A673 (cell line): ENCODE measurements at regions not wholly inside any gene's neighbourhood (a gene's known extent, or its start where the extent isn't known, plus 50 kb on each side); places are given as distances from the start of the nearest gene placed in this dataset.

ENCODE experiments used
- EZH2 ChIP-seq: fragments of 200-600 bp; sonication (generic); IDR thresholded peaks from 2 replicates; pipeline ENCODE4 v1.6.1; 2017; ENCODE audit warnings: borderline replicate concordance, low read depth, mild to moderate bottlenecking, mixed read lengths, antibody characterized with exemption, low read length; ENCODE audit not compliant: poor library complexity, severe bottlenecking
- TF ChIP-seq, protein P1 (sequence below): fragments of 300-800, 200-600 bp; sonication (generic); conservative IDR thresholded peaks from 2 replicates; pipeline ENCODE4 v1.5.1; 2017; ENCODE audit warnings: low read depth, mild to moderate bottlenecking, antibody characterized with exemption, low read length, moderate library complexity, mixed read lengths

DNA sequence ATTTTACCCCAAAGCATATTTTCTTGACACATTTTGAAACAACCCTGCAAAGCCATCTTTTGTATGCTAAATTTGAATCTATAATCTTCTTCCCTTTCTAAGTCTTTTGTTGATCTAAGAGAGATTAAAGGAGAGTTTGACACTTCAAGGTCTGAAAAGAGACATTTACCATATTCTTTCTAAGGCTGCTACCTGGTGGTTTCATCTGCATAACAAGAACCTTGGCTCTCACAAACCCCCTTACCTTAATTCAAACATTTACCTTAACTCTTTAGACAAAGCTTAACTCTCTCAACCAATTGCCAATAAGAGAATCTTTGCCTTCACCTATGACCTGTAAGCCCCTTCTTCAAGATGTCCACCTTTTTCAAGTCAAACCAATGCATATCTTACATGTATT lies 1143.6 kb downstream of the CDH11 start:
- TF ChIP-seq, protein P1, sequence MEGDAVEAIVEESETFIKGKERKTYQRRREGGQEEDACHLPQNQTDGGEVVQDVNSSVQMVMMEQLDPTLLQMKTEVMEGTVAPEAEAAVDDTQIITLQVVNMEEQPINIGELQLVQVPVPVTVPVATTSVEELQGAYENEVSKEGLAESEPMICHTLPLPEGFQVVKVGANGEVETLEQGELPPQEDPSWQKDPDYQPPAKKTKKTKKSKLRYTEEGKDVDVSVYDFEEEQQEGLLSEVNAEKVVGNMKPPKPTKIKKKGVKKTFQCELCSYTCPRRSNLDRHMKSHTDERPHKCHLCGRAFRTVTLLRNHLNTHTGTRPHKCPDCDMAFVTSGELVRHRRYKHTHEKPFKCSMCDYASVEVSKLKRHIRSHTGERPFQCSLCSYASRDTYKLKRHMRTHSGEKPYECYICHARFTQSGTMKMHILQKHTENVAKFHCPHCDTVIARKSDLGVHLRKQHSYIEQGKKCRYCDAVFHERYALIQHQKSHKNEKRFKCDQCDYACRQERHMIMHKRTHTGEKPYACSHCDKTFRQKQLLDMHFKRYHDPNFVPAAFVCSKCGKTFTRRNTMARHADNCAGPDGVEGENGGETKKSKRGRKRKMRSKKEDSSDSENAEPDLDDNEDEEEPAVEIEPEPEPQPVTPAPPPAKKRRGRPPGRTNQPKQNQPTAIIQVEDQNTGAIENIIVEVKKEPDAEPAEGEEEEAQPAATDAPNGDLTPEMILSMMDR, result no peak
- no peak for TF ChIP-seq EZH2
